IMR-90 (cell line): ENCODE measurements at regions not wholly inside any gene's neighbourhood (a gene's known extent, or its start where the extent isn't known, plus 50 kb on each side); places are given as distances from the start of the nearest gene placed in this dataset.

Experiments used
- ATAC-seq: fragments of 200-7000 bp; cut with Tn5 transposase; 2 replicates; pipeline ENCODE4 v1.9.1; 2020; ENCODE audit warnings: low read depth, mild to moderate bottlenecking, moderate library complexity
- BruUV-seq: library from RNA; stranded (reverse); fragments of 400-500 nt; replicated peaks from 2 replicates; lab custom pipeline; 2021; lab: Mats Ljungman, UMichigan
- CTCF ChIA-PET: fragments of 300-600 bp; formaldehyde crosslinking; extraction: SDS; loops from one replicate; lab custom pipeline; 2021; ENCODE audit warnings: antibody characterized with exemption; lab: Yijun Ruan, JAX
- POLR2A ChIA-PET: fragments of 300-600 bp; sonication (Branson Sonifier 250); formaldehyde crosslinking; loops from one replicate; lab custom pipeline; 2022; ENCODE audit warnings: antibody characterized with exemption; ENCODE audit not compliant: unreplicated experiment; lab: Charles Lee
- DNase-seq: peaks from one replicate; pipeline ENCODE4 v3.0.0; 2013
- H2AFZ ChIP-seq: replicated peaks from 2 replicates; pipeline ENCODE3; 2013; ENCODE audit warnings: low read length, mild to moderate bottlenecking; ENCODE audit not compliant: poor library complexity
- H2AK5ac ChIP-seq: 2 replicates; pipeline ENCODE4 v1.6.1; 2013; ENCODE audit warnings: low read depth, low read length, inconsistent platforms
- H2AK9ac ChIP-seq: replicated peaks from 2 replicates; pipeline ENCODE3; 2013; ENCODE audit warnings: mild to moderate bottlenecking, low read depth, low read length, moderate library complexity; ENCODE audit not compliant: poor library complexity
- H2BK120ac ChIP-seq: 2 replicates; pipeline ENCODE4 v1.6.1; 2013; ENCODE audit warnings: low read depth, low read length, inconsistent platforms
- H2BK15ac ChIP-seq: 3 replicates; pipeline ENCODE4 v1.6.1; 2013; ENCODE audit warnings: low read depth, low read length, inconsistent platforms
- H2BK20ac ChIP-seq: 2 replicates; pipeline ENCODE4 v1.6.1; 2013; ENCODE audit warnings: low read depth, mild to moderate bottlenecking, inconsistent platforms, low read length, moderate library complexity
- H2BK5ac ChIP-seq: 2 replicates; pipeline ENCODE4 v1.6.1; 2013; ENCODE audit warnings: mild to moderate bottlenecking, low read depth, low read length, inconsistent platforms; ENCODE audit not compliant: poor library complexity, severe bottlenecking
- H3K14ac ChIP-seq: replicated peaks from 2 replicates; pipeline ENCODE4 v1.6.1; 2013; ENCODE audit warnings: low read depth, low read length, inconsistent platforms
- H3K18ac ChIP-seq: 2 replicates; pipeline ENCODE4 v1.6.1; 2013; ENCODE audit warnings: low read depth, low read length, control low read depth
- H3K23ac ChIP-seq: 2 replicates; pipeline ENCODE4 v1.6.1; 2013; ENCODE audit warnings: low read depth, low read length, inconsistent platforms
- H3K27ac ChIP-seq: 2 replicates; pipeline ENCODE4 v1.5.1; 2013; ENCODE audit warnings: mild to moderate bottlenecking, control low read depth, low read length; ENCODE audit not compliant: insufficient read depth
- H3K27me3 ChIP-seq: 2 replicates; pipeline ENCODE4 v1.6.1; 2013; ENCODE audit warnings: low read length; ENCODE audit not compliant: control insufficient read depth, insufficient read depth
- H3K36me3 ChIP-seq: 2 replicates; pipeline ENCODE4 v1.6.1; 2013; ENCODE audit warnings: low read length, mixed read lengths; ENCODE audit not compliant: control insufficient read depth, insufficient read depth
- H3K4ac ChIP-seq: 2 replicates; pipeline ENCODE4 v1.6.1; 2013; ENCODE audit warnings: low read depth, low read length, inconsistent platforms
- H3K4me1 ChIP-seq: 2 replicates; pipeline ENCODE4 v1.6.1; 2013; ENCODE audit warnings: low read length, mixed read lengths; ENCODE audit not compliant: control insufficient read depth, insufficient read depth
- H3K4me2 ChIP-seq: 2 replicates; pipeline ENCODE4 v1.6.1; 2013; ENCODE audit warnings: low read depth, mild to moderate bottlenecking, control low read depth, low read length, moderate library complexity
- H3K4me3 ChIP-seq: 2 replicates; pipeline ENCODE4 v1.5.1; 2013; ENCODE audit warnings: low read depth, mild to moderate bottlenecking, control low read depth, low read length, moderate library complexity; ENCODE audit not compliant: insufficient read depth
- H3K56ac ChIP-seq: 2 replicates; pipeline ENCODE4 v1.6.1; 2013; ENCODE audit warnings: low read length, inconsistent platforms; ENCODE audit not compliant: insufficient read depth; ENCODE audit errors: extremely low read depth
- H3K79me1 ChIP-seq, 2 experiments: 2 replicates each; pipeline ENCODE4 v1.6.1; 2013; ENCODE audit warnings: low read length in 2 of 2, inconsistent platforms in 1 of 2, low read depth in 1 of 2
- H3K9ac ChIP-seq: 2 replicates; pipeline ENCODE4 v1.6.1; 2013; ENCODE audit warnings: low read depth, low read length, control low read depth
- H3K9me1 ChIP-seq: 2 replicates; pipeline ENCODE4 v1.6.1; 2013; ENCODE audit warnings: low read length, inconsistent platforms; ENCODE audit not compliant: insufficient read depth
- H3K9me3 ChIP-seq: 2 replicates; pipeline ENCODE4 v1.6.1; 2013; ENCODE audit warnings: low read length; ENCODE audit not compliant: control insufficient read depth, insufficient read depth
- H4K20me1 ChIP-seq: 2 replicates; pipeline ENCODE4 v1.6.1; 2013; ENCODE audit warnings: low read length, inconsistent platforms; ENCODE audit not compliant: insufficient read depth
- H4K5ac ChIP-seq: 2 replicates; pipeline ENCODE4 v1.6.1; 2013; ENCODE audit warnings: mild to moderate bottlenecking, low read depth, low read length, control low read depth
- H4K8ac ChIP-seq, 2 experiments: 2 replicates each; pipeline ENCODE4 v1.6.1; 2013; ENCODE audit warnings: low read depth in 2 of 2, low read length in 2 of 2, control low read depth in 1 of 2, inconsistent platforms in 1 of 2
- H4K91ac ChIP-seq: 2 replicates; pipeline ENCODE4 v1.6.1; 2013; ENCODE audit warnings: low read depth, low read length, inconsistent platforms; ENCODE audit not compliant: insufficient read depth
- FOS ChIP-seq: fragments of 150-350 bp; IDR thresholded peaks from 2 replicates; pipeline ENCODE4 v1.6.1; 2016; ENCODE audit warnings: low read depth, low read length
- NFE2L2 ChIP-seq: fragments of 150-350 bp; IDR thresholded peaks from 2 replicates; pipeline ENCODE4 v1.6.1; 2016; ENCODE audit warnings: low read depth, mild to moderate bottlenecking, low read length
- SMC3 ChIP-seq: fragments of 150-350 bp; IDR thresholded peaks from 2 replicates; pipeline ENCODE4 v1.6.1; 2016; ENCODE audit warnings: low read depth, mild to moderate bottlenecking, antibody characterized with exemption, low read length, moderate library complexity
- WGBS, 2 experiments: methylation state at CpG; one replicate each; pipeline versions ENCODE4 v1.1.5 to v1.1.7; 2013; ENCODE audit warnings: missing lambda C conversion rate in 2 of 2; ENCODE audit not compliant: insufficient read length in 1 of 2; ENCODE audit errors: extremely low coverage in 2 of 2; 5-methylcytosine and 5-hydroxymethylcytosine counted together
- dilution Hi-C: fragments of 300-500 bp; cut with HindIII; formaldehyde crosslinking; loops from one replicate; pipeline ENCODE4 v1.14.3; 2018; ENCODE audit warnings: low sequenced_read_pairs; ENCODE audit not compliant: unreplicated experiment
- in situ Hi-C: fragments of 300-500 bp; cut with MboI; formaldehyde crosslinking; loops from 3 replicates; pipeline ENCODE4 v1.14.3; 2019; ENCODE audit warnings: low sequenced_read_pairs, inconsistent platforms, mixed read lengths
- intact Hi-C: fragments of 100-400 bp; cut with micrococcal nuclease; formaldehyde crosslinking; loops from 2 replicates; pipeline ENCODE4 v1.10.0; 2022
- TF ChIP-seq, protein P1 (sequence below): conservative IDR thresholded peaks from 2 replicates; pipeline ENCODE4 v1.5.1; 2012; ENCODE audit warnings: mild to moderate bottlenecking, low read depth, low read length, improper control_type of control experiment

- Histone ChIP-seq H2BK15ac (no peak overlapping the region), H3K27me3 (peaks cover 10% of the 10 kb centered on the region), H3K9me1 (no peaks in the 10 kb centered on the region), H4K91ac (no peak overlapping the region), H3K4ac (no peak overlapping the region), H3K4me2 (no peak overlapping the region), H3K4me1 (no peaks in the 10 kb centered on the region), H3K18ac (no peak overlapping the region), H4K8ac (no peak overlapping the region), H2AK9ac (no peak overlapping the region), H2BK5ac (no peak overlapping the region), H3K23ac (no peak overlapping the region), H3K9me3 (no peaks in the 10 kb centered on the region), H3K56ac (no peak overlapping the region), H2BK120ac (no peak overlapping the region), H3K27ac (no peak overlapping the region), H3K9ac (no peak overlapping the region), H3K36me3 (no peaks in the 10 kb centered on the region), H4K20me1 (no peaks in the 10 kb centered on the region), H2AK5ac (no peak overlapping the region), H3K14ac (no peak overlapping the region), H2AFZ (no peak overlapping the region), H4K5ac (no peak overlapping the region), H3K79me1 (no peaks in the 10 kb centered on the region), H2BK20ac (no peak overlapping the region), H3K4me3 (no peak overlapping the region)
- CTCF ChIA-PET, result interaction anchor here (2.3 kb wide), 1 partner anchor 11 kb away, joined by 5 read pairs; no protein-coding TSS in a partner anchor
- dilution Hi-C loops, result no loop called here
- TF ChIP-seq FOS (no peak), SMC3 (no peak), NFE2L2 (no peak)
- TF ChIP-seq, protein P1, sequence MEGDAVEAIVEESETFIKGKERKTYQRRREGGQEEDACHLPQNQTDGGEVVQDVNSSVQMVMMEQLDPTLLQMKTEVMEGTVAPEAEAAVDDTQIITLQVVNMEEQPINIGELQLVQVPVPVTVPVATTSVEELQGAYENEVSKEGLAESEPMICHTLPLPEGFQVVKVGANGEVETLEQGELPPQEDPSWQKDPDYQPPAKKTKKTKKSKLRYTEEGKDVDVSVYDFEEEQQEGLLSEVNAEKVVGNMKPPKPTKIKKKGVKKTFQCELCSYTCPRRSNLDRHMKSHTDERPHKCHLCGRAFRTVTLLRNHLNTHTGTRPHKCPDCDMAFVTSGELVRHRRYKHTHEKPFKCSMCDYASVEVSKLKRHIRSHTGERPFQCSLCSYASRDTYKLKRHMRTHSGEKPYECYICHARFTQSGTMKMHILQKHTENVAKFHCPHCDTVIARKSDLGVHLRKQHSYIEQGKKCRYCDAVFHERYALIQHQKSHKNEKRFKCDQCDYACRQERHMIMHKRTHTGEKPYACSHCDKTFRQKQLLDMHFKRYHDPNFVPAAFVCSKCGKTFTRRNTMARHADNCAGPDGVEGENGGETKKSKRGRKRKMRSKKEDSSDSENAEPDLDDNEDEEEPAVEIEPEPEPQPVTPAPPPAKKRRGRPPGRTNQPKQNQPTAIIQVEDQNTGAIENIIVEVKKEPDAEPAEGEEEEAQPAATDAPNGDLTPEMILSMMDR, result no peak
- ATAC-seq, result no peak
- DNase-seq, result no peak
- intact Hi-C loops, result no loop called here
- POLR2A ChIA-PET, result no interaction called here
- BruUV-seq, result no TSS peak
- WGBS, 2 experiments, result 82% methylated on average over 2 of the region's 12 CpGs; no CpG with 5 or more reads in 1 of the 2 experiments
- in situ Hi-C loops, result no loop called here
Observed at GRCh38 chr6:137982418-137983189, 115.5 kb downstream of the TNFAIP3 start.
